ENCODE measurements at regions not wholly inside any gene's neighbourhood (a gene's known extent, or its start where the extent isn't known, plus 50 kb on each side); places are given as distances from the start of the nearest gene placed in this dataset.

DNA sequence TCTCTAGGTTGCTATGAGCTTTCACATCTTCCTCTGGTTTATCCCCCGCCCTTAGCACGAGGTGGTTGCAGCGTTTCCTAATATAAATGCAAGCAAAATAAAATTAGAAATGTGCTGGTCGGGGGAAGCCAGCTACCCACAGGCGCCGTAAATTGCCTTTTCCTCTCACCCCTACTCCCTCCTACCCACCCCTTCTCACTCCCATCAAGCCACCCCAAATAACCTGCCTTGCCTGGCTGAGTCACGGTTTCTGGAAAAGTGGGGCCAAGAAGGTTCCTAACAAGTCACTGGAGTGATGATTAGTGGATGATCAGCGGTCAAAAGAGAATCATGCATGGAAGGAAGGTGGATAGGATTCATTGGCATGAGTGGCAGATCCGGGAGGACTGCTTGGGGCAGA lies 120.9 kb upstream of the RBFOX1 start:
- intact Hi-C loops (cut with micrococcal nuclease; ENCODE audit: unreplicated experiment), result no loop called here
- no peaks in the 10 kb centered on the region for H3K4me1 ChIP-seq (ENCODE audit: insufficient read depth, low read length, poor library complexity, severe bottlenecking)
- no peak overlapping the region for H3K4me2 ChIP-seq (ENCODE audit: low read length)
- ChIA-PET CTCF (ENCODE audit: unreplicated experiment) (no interaction called here), POLR2A (no interaction called here)
- no peak overlapping the region for H3K4me3 ChIP-seq (ENCODE audit: low read depth, low read length, poor library complexity, severe bottlenecking)
- H3K9me2 ChIP-seq (ENCODE audit: insufficient read depth, low read length), result no peaks in the 10 kb centered on the region
- no TSS peak for BruUV-seq (replicated peaks)
- no peak for DNase-seq (ENCODE audit: low spot score)
- H3K36me3 ChIP-seq (ENCODE audit: insufficient read depth, low read length), result no peaks in the 10 kb centered on the region
- no peaks in the 10 kb centered on the region for H3K9me3 ChIP-seq (ENCODE audit: low read length)
- no peak overlapping the region for H3K27ac ChIP-seq (ENCODE audit: low read depth, low read length, poor library complexity, severe bottlenecking)
- H4K20me1 ChIP-seq (ENCODE audit: insufficient read depth, low read length), result no peaks in the 10 kb centered on the region
- no peak overlapping the region for H2AFZ ChIP-seq (ENCODE audit: low read length)
- H3K79me2 ChIP-seq (ENCODE audit: insufficient read depth, low read depth, low read length), result no peaks in the 10 kb centered on the region
- no peak for TF ChIP-seq EZH2phosphoT487 (IDR thresholded peaks at IDR 0.05; ENCODE audit: borderline replicate concordance, low read depth, low read length)
- TF ChIP-seq, protein P1, sequence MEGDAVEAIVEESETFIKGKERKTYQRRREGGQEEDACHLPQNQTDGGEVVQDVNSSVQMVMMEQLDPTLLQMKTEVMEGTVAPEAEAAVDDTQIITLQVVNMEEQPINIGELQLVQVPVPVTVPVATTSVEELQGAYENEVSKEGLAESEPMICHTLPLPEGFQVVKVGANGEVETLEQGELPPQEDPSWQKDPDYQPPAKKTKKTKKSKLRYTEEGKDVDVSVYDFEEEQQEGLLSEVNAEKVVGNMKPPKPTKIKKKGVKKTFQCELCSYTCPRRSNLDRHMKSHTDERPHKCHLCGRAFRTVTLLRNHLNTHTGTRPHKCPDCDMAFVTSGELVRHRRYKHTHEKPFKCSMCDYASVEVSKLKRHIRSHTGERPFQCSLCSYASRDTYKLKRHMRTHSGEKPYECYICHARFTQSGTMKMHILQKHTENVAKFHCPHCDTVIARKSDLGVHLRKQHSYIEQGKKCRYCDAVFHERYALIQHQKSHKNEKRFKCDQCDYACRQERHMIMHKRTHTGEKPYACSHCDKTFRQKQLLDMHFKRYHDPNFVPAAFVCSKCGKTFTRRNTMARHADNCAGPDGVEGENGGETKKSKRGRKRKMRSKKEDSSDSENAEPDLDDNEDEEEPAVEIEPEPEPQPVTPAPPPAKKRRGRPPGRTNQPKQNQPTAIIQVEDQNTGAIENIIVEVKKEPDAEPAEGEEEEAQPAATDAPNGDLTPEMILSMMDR (conservative IDR thresholded peaks at IDR 0.05; ENCODE audit: low read length), result no peak

DNA sequence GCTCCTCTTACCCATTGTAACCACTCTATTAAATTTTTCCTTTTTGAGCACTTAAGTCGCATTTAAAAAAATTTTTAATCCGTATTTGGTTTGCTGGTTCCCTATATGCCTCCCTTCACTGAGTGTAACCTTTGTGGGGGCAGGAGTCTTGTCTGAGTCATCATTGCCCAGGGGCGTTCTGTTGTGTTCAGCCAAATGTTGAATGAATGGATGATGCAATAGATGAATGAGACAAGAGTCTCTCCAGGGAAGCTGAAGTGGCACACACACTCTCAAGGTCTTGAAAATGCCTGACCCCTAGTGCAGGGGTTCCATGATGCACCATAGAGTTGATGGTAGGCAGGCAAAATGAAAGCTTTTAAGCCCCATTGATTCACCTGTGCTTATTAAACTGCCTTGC lies 123.0 kb upstream of the RBFOX1 start:
- no TSS peak for BruUV-seq (replicated peaks)
- POLR2A ChIA-PET, result interaction anchor here (0.5 kb wide), 1 partner anchor 13 kb away, joined by 6 read pairs; no protein-coding TSS in a partner anchor

DNA sequence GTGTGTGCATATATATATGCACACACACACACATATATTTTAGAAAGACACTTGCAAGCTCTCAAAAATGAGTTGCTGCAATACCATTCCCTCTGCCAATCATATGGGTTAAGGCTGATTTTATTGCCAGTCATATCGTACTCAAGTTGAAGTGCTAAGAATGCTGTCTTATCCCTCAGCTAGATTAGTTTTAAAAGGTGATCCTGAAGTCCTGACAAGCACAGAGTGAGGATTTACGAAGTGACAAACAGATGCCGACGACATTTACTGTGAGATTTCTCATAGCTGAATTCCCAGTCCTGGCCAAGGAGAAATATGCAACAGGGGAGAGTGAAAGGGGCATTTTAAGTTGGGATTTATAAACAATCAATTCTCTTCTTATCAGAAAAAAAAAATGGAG lies 126.2 kb upstream of the RBFOX1 start:
- ChIA-PET POLR2A (no interaction called here), CTCF (ENCODE audit: unreplicated experiment) (no interaction called here)
- DNase-seq (ENCODE audit: low spot score), result no peak
- Histone ChIP-seq H3K4me3 (ENCODE audit: low read depth, low read length, poor library complexity, severe bottlenecking) (no peak overlapping the region), H4K20me1 (ENCODE audit: insufficient read depth, low read length) (no peaks in the 10 kb centered on the region), H3K9me2 (ENCODE audit: insufficient read depth, low read length) (no peaks in the 10 kb centered on the region), H3K36me3 (ENCODE audit: insufficient read depth, low read length) (no peaks in the 10 kb centered on the region), H3K27ac (ENCODE audit: low read depth, low read length, poor library complexity, severe bottlenecking) (no peak overlapping the region), H3K9me3 (ENCODE audit: low read length) (no peaks in the 10 kb centered on the region), H2AFZ (ENCODE audit: low read length) (no peak overlapping the region), H3K4me1 (ENCODE audit: insufficient read depth, low read length, poor library complexity, severe bottlenecking) (no peaks in the 10 kb centered on the region), H3K79me2 (ENCODE audit: insufficient read depth, low read depth, low read length) (no peaks in the 10 kb centered on the region), H3K4me2 (ENCODE audit: low read length) (no peak overlapping the region)
- BruUV-seq (replicated peaks), result no TSS peak
- intact Hi-C loops (cut with micrococcal nuclease; ENCODE audit: unreplicated experiment), result no loop called here
- TF ChIP-seq, protein P1 (conservative IDR thresholded peaks at IDR 0.05; ENCODE audit: low read length), result no peak
- no peak for TF ChIP-seq EZH2phosphoT487 (IDR thresholded peaks at IDR 0.05; ENCODE audit: borderline replicate concordance, low read depth, low read length)

More for the DNA sequence above, 123.0 kb upstream of the RBFOX1 start:
- intact Hi-C loops (cut with micrococcal nuclease; ENCODE audit: unreplicated experiment), result no loop called here
- H3K79me2 ChIP-seq (ENCODE audit: insufficient read depth, low read depth, low read length), result no peaks in the 10 kb centered on the region
- DNase-seq (ENCODE audit: low spot score), result no peak
- no peaks in the 10 kb centered on the region for H4K20me1 ChIP-seq (ENCODE audit: insufficient read depth, low read length)
- H3K4me2 ChIP-seq (ENCODE audit: low read length), result no peak overlapping the region
- no peaks in the 10 kb centered on the region for H3K36me3 ChIP-seq (ENCODE audit: insufficient read depth, low read length)
- H2AFZ ChIP-seq (ENCODE audit: low read length), result no peak overlapping the region
- H3K4me1 ChIP-seq (ENCODE audit: insufficient read depth, low read length, poor library complexity, severe bottlenecking), result no peaks in the 10 kb centered on the region
- TF ChIP-seq, protein P1 (conservative IDR thresholded peaks at IDR 0.05; ENCODE audit: low read length), result no peak
- TF ChIP-seq EZH2phosphoT487 (IDR thresholded peaks at IDR 0.05; ENCODE audit: borderline replicate concordance, low read depth, low read length), result no peak
- H3K27ac ChIP-seq (ENCODE audit: low read depth, low read length, poor library complexity, severe bottlenecking), result no peak overlapping the region
- H3K9me3 ChIP-seq (ENCODE audit: low read length), result no peaks in the 10 kb centered on the region
- no peak overlapping the region for H3K4me3 ChIP-seq (ENCODE audit: low read depth, low read length, poor library complexity, severe bottlenecking)
- H3K9me2 ChIP-seq (ENCODE audit: insufficient read depth, low read length), result no peaks in the 10 kb centered on the region
- CTCF ChIA-PET (ENCODE audit: unreplicated experiment), result no interaction called here
